Cardiac fibroblast (primary cell): ENCODE measurements at regions not wholly inside any gene's neighbourhood (a gene's known extent, or its start where the extent isn't known, plus 50 kb on each side); places are given as distances from the start of the nearest gene placed in this dataset.

Experiments
- DNase-seq, 2 donors: peaks; one replicate each; pipeline versions ENCODE4 v3.0.0 to v3.0.0-alpha.2; 2010; ENCODE audit warnings: low read depth in 2 of 2
- H3K4me3 ChIP-seq, 2 donors: replicated peaks in 1 of 2; 1 replicate in 1 of 2; 2 replicates in 1 of 2; pipeline ENCODE4 v1.5.1; 2011; ENCODE audit warnings: low read depth in 2 of 2, low read length in 2 of 2, mild to moderate bottlenecking in 2 of 2, moderate library complexity in 1 of 2
- CTCF ChIP-seq: IDR thresholded peaks from one replicate; pipeline ENCODE4 v1.5.1; 2011; ENCODE audit warnings: low read depth, mild to moderate bottlenecking, low read length, inconsistent platforms

GRCh38 chr1:11412141-11412540, 66.8 kb upstream of the DISP3 start:
- H3K4me3 ChIP-seq = no peak overlapping the region
- no peak for DNase-seq
- no peak for TF ChIP-seq CTCF

DNA sequence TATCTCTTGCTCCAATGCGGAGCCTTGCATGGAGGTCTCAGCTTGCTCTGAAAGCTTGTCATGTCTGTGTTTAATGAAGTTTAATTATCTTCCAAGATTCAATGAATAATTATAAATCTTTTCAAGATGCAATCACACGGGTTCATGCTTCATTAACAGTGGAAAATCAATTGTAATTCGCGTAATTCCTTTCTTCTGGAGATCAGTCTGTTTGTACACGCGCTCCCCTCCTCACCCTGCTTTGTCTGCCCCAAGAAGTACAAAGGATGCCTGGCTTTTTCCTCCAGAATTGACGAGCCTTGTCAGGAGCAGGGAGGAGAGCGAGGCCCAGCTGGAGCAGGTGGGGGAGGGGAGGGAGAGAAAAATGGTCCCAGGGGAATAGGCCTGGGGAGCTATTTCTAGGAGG, 65.0 kb upstream of the DISP3 start:
- no peak for DNase-seq
- H3K4me3 ChIP-seq = no peak overlapping the region
- TF ChIP-seq CTCF = no peak

DNA sequence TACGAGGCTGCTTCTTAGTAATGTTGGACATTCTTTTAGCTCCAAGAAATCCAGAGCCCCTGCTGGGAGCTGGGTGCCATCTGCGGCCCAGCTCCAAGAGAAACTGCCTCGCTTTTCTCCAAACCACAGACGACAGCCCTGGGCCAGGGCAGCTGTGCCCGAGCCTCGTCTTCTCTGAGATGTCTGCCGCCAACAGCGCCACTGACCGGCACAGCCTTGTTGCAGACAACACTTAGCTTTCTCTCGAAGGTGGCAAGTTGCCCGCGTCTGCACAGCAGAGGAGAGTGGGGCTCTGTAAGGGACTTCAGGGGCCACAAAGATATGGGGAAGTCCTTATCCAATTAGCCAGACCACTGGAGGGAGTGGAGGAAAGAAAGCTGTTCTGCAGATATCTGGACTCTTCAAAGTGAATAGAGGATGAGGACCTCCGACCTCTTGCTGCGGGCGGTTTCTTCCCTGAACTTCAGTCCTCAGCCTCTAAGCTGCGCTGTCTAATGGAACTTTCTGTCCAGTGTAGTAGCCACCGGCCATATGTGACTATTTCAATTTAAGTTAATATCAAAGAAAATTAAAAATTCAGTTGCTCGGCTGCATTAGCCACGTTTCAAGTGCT, 63.9 kb upstream of the DISP3 start:
- no peak for DNase-seq
- H3K4me3 ChIP-seq = no peak overlapping the region
- no peak for TF ChIP-seq CTCF

- no peak for TF ChIP-seq CTCF
- no peak overlapping the region for H3K4me3 ChIP-seq
Observed at GRCh38 chr1:11417162-11417561, 61.8 kb upstream of the DISP3 start.

GRCh38 chr1:11418056-11418455, 60.9 kb upstream of the DISP3 start:
- no peak for TF ChIP-seq CTCF
- no peak overlapping the region for H3K4me3 ChIP-seq
- no peak for DNase-seq

More at GRCh38 chr1:11417162-11417561, 61.8 kb upstream of the DISP3 start:
- DNase-seq = no peak

GRCh38 chr1:11421443-11421842, 57.5 kb upstream of the DISP3 start:
- no peak for DNase-seq
- TF ChIP-seq CTCF = no peak
- H3K4me3 ChIP-seq = no peak overlapping the region

DNA sequence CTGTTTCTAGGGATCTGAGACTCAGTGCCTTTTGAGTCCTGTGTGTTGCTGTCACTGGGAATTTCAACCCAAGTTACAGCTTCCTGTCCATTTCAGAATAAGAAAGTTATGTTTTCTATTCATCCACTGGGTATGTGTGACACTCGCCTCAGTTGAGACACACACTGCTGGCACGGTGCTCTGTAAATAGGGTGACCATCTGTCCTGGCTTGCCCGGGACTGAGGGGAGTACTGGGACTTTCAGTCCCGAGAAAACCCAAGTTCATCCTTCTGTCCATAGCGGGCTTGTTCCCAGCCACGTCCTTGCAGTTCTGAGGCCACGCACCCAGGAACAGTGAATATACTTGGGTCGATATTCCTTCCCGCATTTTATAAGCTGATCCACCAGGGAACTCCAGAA, 56.3 kb upstream of the DISP3 start:
- DNase-seq = no peak
- TF ChIP-seq CTCF = no peak
- H3K4me3 ChIP-seq = no peak overlapping the region
